ENCODE measurements at regions not wholly inside any gene's neighbourhood (a gene's known extent, or its start where the extent isn't known, plus 50 kb on each side); places are given as distances from the start of the nearest gene placed in this dataset.

DNA sequence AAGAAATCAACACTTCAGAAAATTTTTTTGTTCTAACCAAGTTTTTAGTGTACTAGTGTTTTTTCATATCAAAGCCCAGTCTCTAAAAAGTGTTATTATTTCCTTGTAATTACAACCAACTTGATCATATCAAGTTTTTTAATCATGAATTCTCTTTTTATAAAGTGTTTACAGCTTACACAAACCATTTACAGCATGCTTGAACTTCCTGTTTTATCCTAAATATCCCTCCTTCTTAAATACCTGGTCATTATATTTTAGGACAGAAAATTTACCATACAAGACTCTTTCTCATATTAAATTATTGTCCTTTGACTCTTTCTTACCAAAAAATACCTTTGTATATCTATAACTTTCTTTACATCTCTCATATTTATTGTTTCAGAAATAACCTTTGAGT lies 89.4 kb upstream of the NPY2R start:
- Histone ChIP-seq H3K4me1 (ENCODE audit: control insufficient read depth in 5 of 5, insufficient read depth in 5 of 5, low read length in 5 of 5) (no peaks in the 10 kb centered on the region), H3K9me3 (ENCODE audit: control insufficient read depth in 5 of 5, low read length in 5 of 5) (peaks cover 0 to 3% (median 0%) of the 10 kb centered on the region in 5 donors), H3K27me3 (ENCODE audit: control insufficient read depth in 5 of 5, insufficient read depth in 4 of 5, low read length in 5 of 5) (no peaks in the 10 kb centered on the region), H3K4me3 (ENCODE audit: low read depth in 1 of 5, low read length in 5 of 5) (no peak overlapping the region), H3K9ac (ENCODE audit: low read length in 5 of 5) (no peak overlapping the region), H3K27ac (ENCODE audit: low read depth, low read length) (no peak overlapping the region), H3K36me3 (ENCODE audit: control insufficient read depth in 5 of 5, insufficient read depth in 5 of 5, low read length in 5 of 5) (no peaks in the 10 kb centered on the region)

DNA sequence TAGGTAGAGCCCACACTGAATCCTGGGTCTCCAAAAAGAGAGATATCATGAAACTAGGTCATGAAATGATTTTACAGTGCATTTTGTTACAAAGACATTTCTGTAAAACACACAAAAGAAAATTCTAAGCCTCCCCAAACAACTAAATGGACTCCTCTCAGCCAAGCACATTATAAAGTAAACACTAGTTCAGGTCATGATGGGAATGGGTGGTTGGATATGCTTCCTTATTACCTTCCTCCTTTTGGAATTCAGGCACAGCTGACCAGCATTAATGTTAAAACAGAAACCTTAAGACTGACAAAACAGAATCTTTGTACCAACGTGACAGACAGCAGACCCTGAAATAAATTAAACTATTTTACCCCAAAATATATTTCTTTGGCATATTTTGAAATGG lies 87.9 kb upstream of the NPY2R start:
- Histone ChIP-seq H3K9me3 (ENCODE audit: control insufficient read depth in 5 of 5, low read length in 5 of 5) (peaks cover 0 to 3% (median 0%) of the 10 kb centered on the region in 5 donors), H3K4me3 (ENCODE audit: low read depth in 1 of 5, low read length in 5 of 5) (no peak overlapping the region), H3K4me1 (ENCODE audit: control insufficient read depth in 5 of 5, insufficient read depth in 5 of 5, low read length in 5 of 5) (no peaks in the 10 kb centered on the region), H3K36me3 (ENCODE audit: control insufficient read depth in 5 of 5, insufficient read depth in 5 of 5, low read length in 5 of 5) (no peaks in the 10 kb centered on the region), H3K9ac (ENCODE audit: low read length in 5 of 5) (no peak overlapping the region), H3K27me3 (ENCODE audit: control insufficient read depth in 5 of 5, insufficient read depth in 4 of 5, low read length in 5 of 5) (no peaks in the 10 kb centered on the region), H3K27ac (ENCODE audit: low read depth, low read length) (no peak overlapping the region)

DNA sequence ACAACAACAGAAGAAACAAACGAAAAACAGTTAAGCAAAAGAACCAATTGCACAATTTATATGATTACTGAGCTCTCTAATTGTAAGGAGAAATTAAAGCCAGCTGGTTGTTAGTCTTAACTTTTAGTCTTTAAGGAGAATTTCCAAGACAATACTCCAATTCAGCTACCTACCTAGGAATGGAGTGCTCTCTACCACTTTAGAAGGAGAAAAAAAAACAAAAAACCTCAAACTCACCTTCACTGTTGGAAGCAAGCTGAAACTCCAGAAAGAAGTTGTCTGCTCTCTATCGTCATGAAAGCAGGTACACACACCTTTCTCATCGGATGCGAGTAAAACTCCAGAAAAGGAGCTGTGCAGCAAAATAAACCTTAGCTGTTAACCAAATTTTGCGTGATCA lies 86.1 kb upstream of the NPY2R start:
- Histone ChIP-seq H3K27ac (ENCODE audit: low read depth, low read length) (no peak overlapping the region), H3K9me3 (ENCODE audit: control insufficient read depth in 5 of 5, low read length in 5 of 5) (peaks cover 0 to 3% (median 0%) of the 10 kb centered on the region in 5 donors), H3K4me3 (ENCODE audit: low read depth in 1 of 5, low read length in 5 of 5) (no peak overlapping the region), H3K36me3 (ENCODE audit: control insufficient read depth in 5 of 5, insufficient read depth in 5 of 5, low read length in 5 of 5) (no peaks in the 10 kb centered on the region), H3K4me1 (ENCODE audit: control insufficient read depth in 5 of 5, insufficient read depth in 5 of 5, low read length in 5 of 5) (no peaks in the 10 kb centered on the region), H3K27me3 (ENCODE audit: control insufficient read depth in 5 of 5, insufficient read depth in 4 of 5, low read length in 5 of 5) (no peaks in the 10 kb centered on the region), H3K9ac (ENCODE audit: low read length in 5 of 5) (no peak overlapping the region)

- Histone ChIP-seq H3K4me1 (ENCODE audit: control insufficient read depth in 5 of 5, insufficient read depth in 5 of 5, low read length in 5 of 5) (no peaks in the 10 kb centered on the region), H3K4me3 (ENCODE audit: low read depth in 1 of 5, low read length in 5 of 5) (no peak overlapping the region), H3K9ac (ENCODE audit: low read length in 5 of 5) (no peak overlapping the region), H3K27me3 (ENCODE audit: control insufficient read depth in 5 of 5, insufficient read depth in 4 of 5, low read length in 5 of 5) (no peaks in the 10 kb centered on the region), H3K36me3 (ENCODE audit: control insufficient read depth in 5 of 5, insufficient read depth in 5 of 5, low read length in 5 of 5) (no peaks in the 10 kb centered on the region), H3K27ac (ENCODE audit: low read depth, low read length) (no peak overlapping the region), H3K9me3 (ENCODE audit: control insufficient read depth in 5 of 5, low read length in 5 of 5) (no peaks in the 10 kb centered on the region)
These were observed 74.3 kb upstream of the NPY2R start for GRCh38 chr4:155134136-155134535.

DNA sequence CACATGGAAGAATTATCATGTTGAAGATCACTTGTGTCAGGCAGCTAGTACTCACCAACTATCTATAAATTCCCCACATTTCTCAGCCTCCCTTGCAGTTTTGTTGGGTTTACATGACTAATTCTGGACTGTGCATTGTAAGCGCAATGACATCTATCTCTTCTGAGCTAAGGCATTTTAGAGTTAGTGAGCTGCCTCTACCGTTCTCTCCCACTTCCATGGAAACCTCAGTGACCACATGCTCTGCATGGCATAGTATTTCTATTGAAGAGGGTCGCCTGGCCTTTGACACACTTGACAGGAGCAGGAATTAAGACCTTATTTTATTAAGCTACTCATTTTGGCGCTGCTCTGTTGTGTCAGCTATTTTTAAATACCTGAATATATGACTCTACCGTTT lies 67.5 kb upstream of the NPY2R start:
- Histone ChIP-seq H3K4me1 (ENCODE audit: control insufficient read depth in 5 of 5, insufficient read depth in 5 of 5, low read length in 5 of 5) (no peaks in the 10 kb centered on the region), H3K4me3 (ENCODE audit: low read depth in 1 of 5, low read length in 5 of 5) (no peak overlapping the region), H3K9ac (ENCODE audit: low read length in 5 of 5) (no peak overlapping the region), H3K9me3 (ENCODE audit: control insufficient read depth in 5 of 5, low read length in 5 of 5) (no peaks in the 10 kb centered on the region), H3K27me3 (ENCODE audit: control insufficient read depth in 5 of 5, insufficient read depth in 4 of 5, low read length in 5 of 5) (no peaks in the 10 kb centered on the region), H3K27ac (ENCODE audit: low read depth, low read length) (no peak overlapping the region), H3K36me3 (ENCODE audit: control insufficient read depth in 5 of 5, insufficient read depth in 5 of 5, low read length in 5 of 5) (no peaks in the 10 kb centered on the region)

GRCh38 chr4:155143512-155143911 lies 64.9 kb upstream of the NPY2R start:
- H3K27ac ChIP-seq (ENCODE audit: low read depth, low read length): no peak overlapping the region
- H3K4me1 ChIP-seq (ENCODE audit: control insufficient read depth in 5 of 5, insufficient read depth in 5 of 5, low read length in 5 of 5): no peaks in the 10 kb centered on the region
- no peaks in the 10 kb centered on the region for H3K9me3 ChIP-seq (ENCODE audit: control insufficient read depth in 5 of 5, low read length in 5 of 5)
- no peaks in the 10 kb centered on the region for H3K36me3 ChIP-seq (ENCODE audit: control insufficient read depth in 5 of 5, insufficient read depth in 5 of 5, low read length in 5 of 5)
- no peaks in the 10 kb centered on the region for H3K27me3 ChIP-seq (ENCODE audit: control insufficient read depth in 5 of 5, insufficient read depth in 4 of 5, low read length in 5 of 5)
- no peak overlapping the region for H3K4me3 ChIP-seq (ENCODE audit: low read depth in 1 of 5, low read length in 5 of 5)
- no peak overlapping the region for H3K9ac ChIP-seq (ENCODE audit: low read length in 5 of 5)
